PC-3 (cell line): ENCODE measurements at regions not wholly inside any gene's neighbourhood (a gene's known extent, or its start where the extent isn't known, plus 50 kb on each side); places are given as distances from the start of the nearest gene placed in this dataset.
"Not testable (repeated sequence)": the region's sequence is repeated elsewhere in the genome, so short reads cannot be mapped to it uniquely, and the experiment has no call there.

Experiments used
- ATAC-seq: fragments of 200-7000 bp; cut with Tn5 transposase; 2 replicates; pipeline ENCODE4 v1.9.1; 2020; ENCODE audit warnings: mild to moderate bottlenecking, moderate library complexity
- BruUV-seq: library from RNA; stranded (reverse); fragments of 400-500 nt; replicated peaks from 2 replicates; lab custom pipeline; 2021; lab: Mats Ljungman, UMichigan
- CTCF ChIA-PET: fragments of 300-600 bp; sonication (Branson Sonifier 250); formaldehyde crosslinking; loops from one replicate; lab custom pipeline; 2022; ENCODE audit warnings: antibody characterized with exemption; lab: Charles Lee
- POLR2A ChIA-PET: fragments of 300-600 bp; sonication (Branson Sonifier 250); formaldehyde crosslinking; loops from one replicate; lab custom pipeline; 2022; ENCODE audit warnings: antibody characterized with exemption; ENCODE audit not compliant: unreplicated experiment; lab: Charles Lee
- DNase-seq: peaks from one replicate; pipeline ENCODE4 v3.0.0-alpha.2; 2015
- H2AFZ ChIP-seq: fragments of 300-600 bp; sonication (generic); 2 replicates; pipeline ENCODE4 v1.6.0; 2016; ENCODE audit warnings: antibody characterized with exemption, low read length
- H3F3A ChIP-seq: fragments of 300-600 bp; sonication (generic); one replicate; pipeline ENCODE4 v1.6.0; 2017; ENCODE audit warnings: antibody characterized with exemption, low read length, control low read depth, mild to moderate bottlenecking; ENCODE audit not compliant: unreplicated experiment
- H3K27ac ChIP-seq: fragments of 300-600 bp; sonication (generic); 2 replicates; pipeline ENCODE4 v1.5.1; 2016; ENCODE audit warnings: mild to moderate bottlenecking, low read length
- H3K27me3 ChIP-seq: fragments of 300-600 bp; sonication (generic); 2 replicates; pipeline ENCODE4 v1.6.1; 2016; ENCODE audit warnings: low read length, mixed read lengths
- H3K36me3 ChIP-seq: fragments of 300-600 bp; sonication (generic); 2 replicates; pipeline ENCODE4 v1.6.1; 2016; ENCODE audit warnings: low read depth, mixed run types, low read length, mixed read lengths
- H3K4me1 ChIP-seq: fragments of 300-600 bp; sonication (generic); 2 replicates; pipeline ENCODE4 v1.5.1; 2016; ENCODE audit warnings: low read length; ENCODE audit not compliant: insufficient read depth
- H3K4me2 ChIP-seq: fragments of 300-600 bp; sonication (generic); 2 replicates; pipeline ENCODE4 v1.6.0; 2016; ENCODE audit warnings: low read length
- H3K4me3 ChIP-seq: fragments of 300-600 bp; sonication (generic); 2 replicates; pipeline ENCODE4 v1.5.1; 2016; ENCODE audit warnings: mild to moderate bottlenecking, low read length, mixed read lengths
- H3K79me2 ChIP-seq: fragments of 300-600 bp; sonication (generic); 2 replicates; pipeline ENCODE4 v1.6.1; 2017; ENCODE audit warnings: low read length, mixed read lengths
- H3K9ac ChIP-seq: fragments of 300-600 bp; sonication (generic); 2 replicates; pipeline ENCODE4 v1.6.0; 2016; ENCODE audit warnings: mild to moderate bottlenecking, low read length
- H3K9me2 ChIP-seq: fragments of 300-600 bp; sonication (generic); replicated peaks from 2 replicates; pipeline ENCODE4 v1.6.1; 2016; ENCODE audit warnings: mixed run types, low read length, mixed read lengths
- H3K9me3 ChIP-seq: fragments of 300-600 bp; sonication (generic); 2 replicates; pipeline ENCODE4 v1.6.1; 2016; ENCODE audit warnings: low read length, mixed read lengths
- H4K20me1 ChIP-seq: fragments of 300-600 bp; sonication (generic); 2 replicates; pipeline ENCODE4 v1.6.1; 2016; ENCODE audit warnings: low read length, mixed read lengths
- CTCF ChIP-seq: fragments of 300-600 bp; sonication (generic); conservative IDR thresholded peaks from 2 replicates; pipeline ENCODE4 v1.5.1; 2017; ENCODE audit warnings: antibody characterized with exemption, low read depth, mild to moderate bottlenecking, low read length
- EZH2 ChIP-seq: fragments of 300-600 bp; sonication (generic); IDR thresholded peaks from one replicate; pipeline ENCODE4 v1.6.1; 2017; ENCODE audit warnings: antibody characterized with exemption, mild to moderate bottlenecking, low read length; ENCODE audit not compliant: unreplicated experiment
- EZH2phosphoT487 ChIP-seq: fragments of 300-600 bp; sonication (generic); IDR thresholded peaks from 2 replicates; pipeline ENCODE4 v1.6.1; 2018; ENCODE audit warnings: mild to moderate bottlenecking, antibody characterized with exemption, low read length, borderline replicate concordance
- intact Hi-C: fragments of 100-400 bp; cut with micrococcal nuclease; formaldehyde crosslinking; loops from 2 replicates; pipeline ENCODE4 v1.9.0; 2023

- ChIA-PET CTCF (no interaction called here), POLR2A (no interaction called here)
- intact Hi-C loops = no loop called here
- Histone ChIP-seq H3F3A (no peaks in the 10 kb centered on the region), H3K9me3 (no peaks in the 10 kb centered on the region), H4K20me1 (no peaks in the 10 kb centered on the region), H2AFZ (no peak overlapping the region), H3K36me3 (no peaks in the 10 kb centered on the region), H3K27ac (no peak overlapping the region), H3K79me2 (no peaks in the 10 kb centered on the region), H3K9me2 (no peaks in the 10 kb centered on the region), H3K9ac (no peak overlapping the region), H3K27me3 (peaks cover 22% of the 10 kb centered on the region; the same call in 1 of the 2 replicates), H3K4me1 (no peaks in the 10 kb centered on the region), H3K4me2 (no peak overlapping the region), H3K4me3 (no peak overlapping the region)
- BruUV-seq = no TSS peak
- TF ChIP-seq EZH2 (no peak), CTCF (no peak), EZH2phosphoT487 (no peak)
- no peak for ATAC-seq
- DNase-seq = no peak
Measured at GRCh38 chr16:9345046-9345445, 253.6 kb downstream of the HAPSTR1 start.

- Histone ChIP-seq H3K36me3 (no peaks in the 10 kb centered on the region), H4K20me1 (no peaks in the 10 kb centered on the region), H3K27ac (no peak overlapping the region), H3F3A (no peaks in the 10 kb centered on the region), H3K4me3 (no peak overlapping the region), H3K4me1 (no peaks in the 10 kb centered on the region), H3K4me2 (no peak overlapping the region), H3K9ac (no peak overlapping the region), H3K9me2 (no peaks in the 10 kb centered on the region), H3K27me3 (peaks cover 15% of the 10 kb centered on the region; the same call in 1 of the 2 replicates), H2AFZ (no peak overlapping the region), H3K79me2 (no peaks in the 10 kb centered on the region), H3K9me3 (no peaks in the 10 kb centered on the region)
- no TSS peak for BruUV-seq
- intact Hi-C loops = no loop called here
- ChIA-PET POLR2A (no interaction called here), CTCF (no interaction called here)
- TF ChIP-seq CTCF = no peak
- no peak for TF ChIP-seq EZH2
- no peak for TF ChIP-seq EZH2phosphoT487
- DNase-seq = no peak
- no peak for ATAC-seq
Measured at GRCh38 chr16:9345880-9346279, 254.4 kb downstream of the HAPSTR1 start.

GRCh38 chr16:9348912-9349311, 257.5 kb downstream of the HAPSTR1 start:
- ATAC-seq (no peak), DNase-seq (no peak)
- Histone ChIP-seq H3K4me3 (no peak overlapping the region), H2AFZ (no peak overlapping the region), H3F3A (no peaks in the 10 kb centered on the region), H3K27ac (no peak overlapping the region), H3K4me2 (no peak overlapping the region), H3K27me3 (peaks cover 6% of the 10 kb centered on the region; the same call in 1 of the 2 replicates), H3K9me2 (no peaks in the 10 kb centered on the region), H3K79me2 (no peaks in the 10 kb centered on the region), H4K20me1 (no peaks in the 10 kb centered on the region), H3K4me1 (no peaks in the 10 kb centered on the region), H3K9me3 (no peaks in the 10 kb centered on the region), H3K9ac (no peak overlapping the region), H3K36me3 (no peaks in the 10 kb centered on the region)
- ChIA-PET POLR2A (no interaction called here), CTCF (no interaction called here)
- TF ChIP-seq CTCF (no peak), EZH2 (no peak), EZH2phosphoT487 (no peak)
- intact Hi-C loops = no loop called here
- no TSS peak for BruUV-seq

- H3K4me2 ChIP-seq, CTCF ChIA-PET, intact Hi-C loops, POLR2A ChIA-PET, H3K79me2 ChIP-seq, H3K9ac ChIP-seq, ATAC-seq, H3K4me3 ChIP-seq, H3K27ac ChIP-seq, H3K9me3 ChIP-seq, H3K9me2 ChIP-seq, H4K20me1 ChIP-seq, H3K36me3 ChIP-seq, DNase-seq, H2AFZ ChIP-seq, H3K4me1 ChIP-seq, BruUV-seq, H3F3A ChIP-seq, H3K27me3 ChIP-seq: not testable (repeated sequence)
Measured at GRCh38 chr16:9349373-9349960, 258.0 kb downstream of the HAPSTR1 start.
